AG04450 (cell line): ENCODE measurements at regions not wholly inside any gene's neighbourhood (a gene's known extent, or its start where the extent isn't known, plus 50 kb on each side); places are given as distances from the start of the nearest gene placed in this dataset.

Source experiments
- CTCF ChIA-PET: fragments of 300-600, 350-600 bp; formaldehyde crosslinking; extraction: SDS; loops from one replicate; lab custom pipeline; 2022; ENCODE audit warnings: antibody characterized with exemption, inconsistent platforms; lab: Charles Lee
- POLR2A ChIA-PET: fragments of 350-600 bp; formaldehyde crosslinking; extraction: SDS; loops from one replicate; lab custom pipeline; 2021; ENCODE audit warnings: antibody characterized with exemption, inconsistent platforms; lab: Yijun Ruan, JAX
- DNase-seq: peaks from one replicate; pipeline ENCODE4 v3.0.0-alpha.2; 2011; ENCODE audit warnings: low read depth, low spot score
- H3K27ac ChIP-seq: one replicate; pipeline ENCODE4 v1.5.1; 2012; ENCODE audit warnings: low read depth, low read length, control low read depth
- H3K27me3 ChIP-seq: one replicate; pipeline ENCODE4 v1.6.0; 2012; ENCODE audit warnings: low read length; ENCODE audit not compliant: control insufficient read depth, insufficient read depth
- H3K4me3 ChIP-seq: 2 replicates; pipeline ENCODE4 v1.5.1; 2011; ENCODE audit warnings: mild to moderate bottlenecking, low read depth, low read length, control low read depth
- H3K9me3 ChIP-seq: 2 replicates; pipeline ENCODE4 v1.5.1; 2012; ENCODE audit warnings: low read length; ENCODE audit not compliant: control insufficient read depth, insufficient read depth
- TF ChIP-seq, protein P1 (sequence below): IDR thresholded peaks from 2 replicates; pipeline ENCODE4 v1.5.1; 2011; ENCODE audit warnings: low read depth, low read length, control low read depth, inconsistent platforms

DNA sequence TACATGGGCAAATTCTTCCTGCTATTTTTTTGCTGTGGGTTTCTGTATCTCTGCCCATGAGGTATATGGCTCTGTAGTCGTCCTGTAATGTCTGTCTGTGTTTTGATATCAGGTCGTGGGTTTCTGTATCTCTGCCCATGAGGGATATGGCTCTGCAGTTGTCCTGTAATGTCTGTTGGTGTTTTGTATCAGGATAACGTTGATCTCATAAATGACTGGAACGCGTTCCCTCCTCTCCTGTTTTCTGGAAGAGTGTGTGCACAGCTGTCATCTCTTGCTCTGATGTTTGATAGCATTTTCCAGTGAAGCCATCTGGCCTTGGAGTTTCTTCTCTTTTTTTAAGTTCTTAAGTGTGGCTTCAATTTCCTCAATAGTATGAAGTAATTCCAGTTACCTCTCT, 57.2 kb downstream of the SOX1 start:
- H3K4me3 ChIP-seq, result no peak overlapping the region
- ChIA-PET POLR2A (no interaction called here), CTCF (no interaction called here)
- peaks cover 47% of the 10 kb centered on the region for H3K9me3 ChIP-seq
- TF ChIP-seq, protein P1, sequence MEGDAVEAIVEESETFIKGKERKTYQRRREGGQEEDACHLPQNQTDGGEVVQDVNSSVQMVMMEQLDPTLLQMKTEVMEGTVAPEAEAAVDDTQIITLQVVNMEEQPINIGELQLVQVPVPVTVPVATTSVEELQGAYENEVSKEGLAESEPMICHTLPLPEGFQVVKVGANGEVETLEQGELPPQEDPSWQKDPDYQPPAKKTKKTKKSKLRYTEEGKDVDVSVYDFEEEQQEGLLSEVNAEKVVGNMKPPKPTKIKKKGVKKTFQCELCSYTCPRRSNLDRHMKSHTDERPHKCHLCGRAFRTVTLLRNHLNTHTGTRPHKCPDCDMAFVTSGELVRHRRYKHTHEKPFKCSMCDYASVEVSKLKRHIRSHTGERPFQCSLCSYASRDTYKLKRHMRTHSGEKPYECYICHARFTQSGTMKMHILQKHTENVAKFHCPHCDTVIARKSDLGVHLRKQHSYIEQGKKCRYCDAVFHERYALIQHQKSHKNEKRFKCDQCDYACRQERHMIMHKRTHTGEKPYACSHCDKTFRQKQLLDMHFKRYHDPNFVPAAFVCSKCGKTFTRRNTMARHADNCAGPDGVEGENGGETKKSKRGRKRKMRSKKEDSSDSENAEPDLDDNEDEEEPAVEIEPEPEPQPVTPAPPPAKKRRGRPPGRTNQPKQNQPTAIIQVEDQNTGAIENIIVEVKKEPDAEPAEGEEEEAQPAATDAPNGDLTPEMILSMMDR, result no peak
- H3K27ac ChIP-seq, result no peak overlapping the region
- no peak for DNase-seq
- no peaks in the 10 kb centered on the region for H3K27me3 ChIP-seq

DNA sequence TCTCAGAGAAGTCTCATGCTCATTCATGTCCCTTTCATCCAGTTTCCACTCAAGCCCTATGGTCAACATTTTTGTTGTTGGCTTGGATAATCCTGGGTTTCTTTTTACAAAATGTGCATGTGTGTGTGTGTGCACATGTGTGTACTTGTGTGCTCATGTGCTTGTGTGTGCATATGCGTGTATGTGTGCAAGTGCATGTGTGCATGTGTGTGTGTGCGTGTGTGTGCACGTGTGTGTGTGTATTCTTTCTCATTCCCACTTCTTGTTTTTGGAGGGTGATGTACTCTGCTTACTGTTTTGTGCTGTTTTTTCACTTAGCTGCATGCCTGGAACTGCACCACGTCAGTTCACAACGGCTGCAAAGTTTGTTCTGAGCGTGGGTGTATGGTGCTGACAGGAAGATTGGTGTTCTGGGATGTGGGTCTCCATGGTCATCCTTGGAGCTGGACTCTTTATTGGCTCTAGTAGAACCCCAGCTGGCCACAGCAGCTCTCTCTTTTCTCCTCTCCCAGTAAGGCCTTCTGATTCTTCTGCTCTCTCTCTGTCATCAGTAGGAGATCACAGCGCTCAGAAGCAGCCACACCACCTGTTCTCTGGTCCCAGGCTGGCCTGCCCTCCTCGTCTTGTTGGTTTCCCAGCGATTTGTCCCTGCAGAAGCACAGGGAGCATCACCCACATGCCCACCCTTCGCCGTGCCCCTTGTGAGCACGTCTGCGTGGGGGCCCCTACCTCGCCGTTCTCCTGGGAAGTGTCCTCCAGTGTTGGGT, 60.8 kb downstream of the SOX1 start:
- no peak overlapping the region for H3K4me3 ChIP-seq
- no peak overlapping the region for H3K27ac ChIP-seq
- DNase-seq, result no peak
- peaks cover 53% of the 10 kb centered on the region for H3K9me3 ChIP-seq
- H3K27me3 ChIP-seq, result no peaks in the 10 kb centered on the region
- CTCF ChIA-PET, result no interaction called here
- TF ChIP-seq, protein P1, result no peak
- POLR2A ChIA-PET, result no interaction called here

GRCh38 chr13:112128331-112128610, 61.3 kb downstream of the SOX1 start:
- H3K9me3 ChIP-seq, result peaks cover 57% of the 10 kb centered on the region
- TF ChIP-seq, protein P1, result no peak
- CTCF ChIA-PET, result no interaction called here
- no peak for DNase-seq
- H3K27me3 ChIP-seq, result no peaks in the 10 kb centered on the region
- H3K27ac ChIP-seq, result no peak overlapping the region
- POLR2A ChIA-PET, result no interaction called here
- H3K4me3 ChIP-seq, result no peak overlapping the region

GRCh38 chr13:112130418-112130817, 63.5 kb downstream of the SOX1 start:
- Histone ChIP-seq H3K27ac (no peak overlapping the region), H3K9me3 (peaks cover 69% of the 10 kb centered on the region), H3K4me3 (no peak overlapping the region), H3K27me3 (no peaks in the 10 kb centered on the region)
- TF ChIP-seq, protein P1, result no peak
- CTCF ChIA-PET, result no interaction called here
- POLR2A ChIA-PET, result no interaction called here
- DNase-seq, result no peak

- ChIA-PET POLR2A (no interaction called here), CTCF (no interaction called here)
- TF ChIP-seq, protein P1, result no peak
These were observed 64.2 kb downstream of the SOX1 start for GRCh38 chr13:112131081-112131712.

More at GRCh38 chr13:112131081-112131712, 64.2 kb downstream of the SOX1 start:
- no peak for DNase-seq
- H3K27ac ChIP-seq, result no peak overlapping the region
- H3K9me3 ChIP-seq, result peaks cover 69% of the 10 kb centered on the region
- H3K4me3 ChIP-seq, result no peak overlapping the region
- H3K27me3 ChIP-seq, result no peaks in the 10 kb centered on the region
